GM12874 (cell line): ENCODE measurements at regions not wholly inside any gene's neighbourhood (a gene's known extent, or its start where the extent isn't known, plus 50 kb on each side); places are given as distances from the start of the nearest gene placed in this dataset.

Experiments used
- TF ChIP-seq, protein P1 (sequence below): IDR thresholded peaks from 2 replicates; pipeline ENCODE4 v1.5.1; 2011; ENCODE audit warnings: low read depth, mild to moderate bottlenecking, control low read depth, low read length, moderate library complexity; ENCODE audit not compliant: insufficient read depth

- TF ChIP-seq, protein P1, sequence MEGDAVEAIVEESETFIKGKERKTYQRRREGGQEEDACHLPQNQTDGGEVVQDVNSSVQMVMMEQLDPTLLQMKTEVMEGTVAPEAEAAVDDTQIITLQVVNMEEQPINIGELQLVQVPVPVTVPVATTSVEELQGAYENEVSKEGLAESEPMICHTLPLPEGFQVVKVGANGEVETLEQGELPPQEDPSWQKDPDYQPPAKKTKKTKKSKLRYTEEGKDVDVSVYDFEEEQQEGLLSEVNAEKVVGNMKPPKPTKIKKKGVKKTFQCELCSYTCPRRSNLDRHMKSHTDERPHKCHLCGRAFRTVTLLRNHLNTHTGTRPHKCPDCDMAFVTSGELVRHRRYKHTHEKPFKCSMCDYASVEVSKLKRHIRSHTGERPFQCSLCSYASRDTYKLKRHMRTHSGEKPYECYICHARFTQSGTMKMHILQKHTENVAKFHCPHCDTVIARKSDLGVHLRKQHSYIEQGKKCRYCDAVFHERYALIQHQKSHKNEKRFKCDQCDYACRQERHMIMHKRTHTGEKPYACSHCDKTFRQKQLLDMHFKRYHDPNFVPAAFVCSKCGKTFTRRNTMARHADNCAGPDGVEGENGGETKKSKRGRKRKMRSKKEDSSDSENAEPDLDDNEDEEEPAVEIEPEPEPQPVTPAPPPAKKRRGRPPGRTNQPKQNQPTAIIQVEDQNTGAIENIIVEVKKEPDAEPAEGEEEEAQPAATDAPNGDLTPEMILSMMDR = no peak
Observed at GRCh38 chr1:29687601-29688244, 451.4 kb downstream of the PTPRU start.

- TF ChIP-seq, protein P1 = no peak
Observed at GRCh38 chr1:29687166-29687565, 450.8 kb downstream of the PTPRU start.

DNA sequence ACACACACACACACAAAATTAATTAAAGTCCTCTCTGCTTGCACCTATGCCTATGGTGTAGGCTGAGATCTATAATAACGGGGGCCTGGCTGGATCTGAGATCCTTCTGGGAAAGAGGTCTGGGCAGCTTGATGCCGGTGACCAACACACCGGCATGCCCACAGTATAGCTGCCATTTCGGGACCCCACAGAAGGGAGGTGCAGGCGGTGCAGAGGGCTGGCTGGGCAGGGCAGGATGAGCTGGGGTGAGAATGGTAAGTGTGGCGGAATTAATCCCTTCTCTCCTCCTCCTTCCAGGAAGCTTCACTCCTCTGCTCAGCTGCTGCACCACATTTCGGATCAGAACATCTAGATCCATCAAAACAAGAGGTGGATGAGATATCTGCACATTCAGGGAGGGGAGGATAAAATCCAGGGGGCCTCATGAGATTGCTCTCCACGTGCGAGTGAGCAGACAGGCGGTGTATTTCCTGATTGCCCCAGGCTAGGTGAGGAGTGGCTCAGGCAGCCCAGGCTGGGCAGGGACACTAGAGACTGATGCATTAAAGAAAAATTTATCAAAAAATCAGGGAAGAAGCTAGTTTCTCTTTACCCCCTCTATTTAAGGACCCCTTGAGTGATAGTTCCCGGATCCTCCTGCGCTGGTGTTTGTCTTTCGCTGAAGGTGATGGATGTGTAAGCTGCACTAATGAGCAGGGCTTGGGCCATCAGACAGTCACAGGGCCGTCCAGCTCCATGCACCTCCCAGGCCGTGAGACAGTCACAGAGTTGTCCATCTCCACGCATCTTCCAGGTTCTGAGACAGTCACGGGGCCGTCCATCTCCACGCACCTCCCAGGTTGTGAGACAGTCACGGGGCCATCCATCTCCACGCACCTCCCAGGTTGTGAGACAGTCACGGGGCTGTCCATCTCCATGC is 449.9 kb downstream of the PTPRU start:
- TF ChIP-seq, protein P1 = no peak

DNA sequence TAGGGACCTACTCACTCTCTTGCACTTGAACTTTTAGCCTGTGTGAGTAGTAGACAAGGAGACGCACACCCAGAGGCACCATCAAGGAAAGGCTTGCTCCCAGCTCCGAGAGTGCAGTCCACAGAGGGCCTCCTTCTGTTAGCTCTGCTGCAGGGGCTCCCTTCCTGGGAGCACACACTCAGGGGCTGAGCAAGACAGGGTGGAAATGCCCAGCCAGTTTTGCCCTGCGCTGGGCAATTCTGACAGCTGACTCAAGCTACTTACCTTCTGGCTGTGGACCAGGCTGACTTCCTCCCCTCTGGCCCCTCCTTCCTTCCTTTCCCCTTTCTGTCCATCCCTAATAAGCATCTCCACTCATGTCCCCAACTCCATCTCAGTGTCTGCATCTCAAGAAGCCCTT is 449.1 kb downstream of the PTPRU start:
- TF ChIP-seq, protein P1 = no peak

DNA sequence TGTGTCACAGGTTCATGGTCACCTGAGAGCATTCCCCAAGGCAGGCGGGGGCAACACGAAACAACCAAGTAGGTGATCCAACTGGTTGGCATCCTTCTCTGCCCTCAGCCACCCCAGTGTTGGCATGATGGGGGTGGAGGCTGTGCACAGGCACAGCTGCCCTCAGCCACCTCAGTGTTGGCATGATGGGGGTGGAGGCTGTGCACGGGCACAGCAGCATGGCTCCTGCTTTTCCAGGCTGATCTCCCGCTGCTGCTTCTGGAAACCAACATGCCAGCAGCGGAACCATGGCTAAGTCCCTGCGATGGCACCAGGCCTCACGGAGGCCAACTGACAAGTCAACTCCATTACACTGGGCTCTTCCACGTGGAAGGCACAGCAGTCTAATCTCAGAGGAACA is 447.8 kb downstream of the PTPRU start:
- TF ChIP-seq, protein P1 = no peak

DNA sequence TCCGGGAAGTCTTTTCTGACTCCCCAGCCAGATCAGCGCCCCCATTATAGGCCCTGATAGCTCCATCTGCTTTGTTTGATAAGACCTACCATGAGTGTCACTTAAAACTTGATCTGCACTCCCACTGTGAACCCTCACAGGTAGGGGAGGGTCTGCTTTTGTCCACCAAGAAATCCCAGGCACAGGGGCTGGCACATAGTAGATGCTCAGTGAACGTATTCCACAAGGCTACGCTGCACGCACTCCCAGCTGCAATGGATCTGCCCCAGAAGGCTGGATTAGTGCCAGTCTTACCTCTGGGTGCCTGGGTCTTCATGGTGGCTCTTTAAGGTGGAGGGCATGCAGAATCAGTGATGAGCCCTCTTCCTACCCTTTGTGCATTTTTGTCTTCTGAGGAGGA is 447.1 kb downstream of the PTPRU start:
- TF ChIP-seq, protein P1 = no peak

- TF ChIP-seq, protein P1 = no peak
Observed at GRCh38 chr1:29682919-29683295, 446.6 kb downstream of the PTPRU start.
